HUES64 (cell line): ENCODE measurements at regions not wholly inside any gene's neighbourhood (a gene's known extent, or its start where the extent isn't known, plus 50 kb on each side); places are given as distances from the start of the nearest gene placed in this dataset.
"Not testable (repeated sequence)": the region's sequence is repeated elsewhere in the genome, so short reads cannot be mapped to it uniquely, and the experiment has no call there.

ENCODE experiments used
- H3K27ac ChIP-seq: 2 replicates; pipeline ENCODE4 v1.7.0; 2013; ENCODE audit warnings: low read depth, low read length, inconsistent platforms
- H3K27me3 ChIP-seq: 2 replicates; pipeline ENCODE4 v1.6.1; 2013; ENCODE audit warnings: mild to moderate bottlenecking, low read length; ENCODE audit not compliant: insufficient read depth
- H3K36me3 ChIP-seq: 2 replicates; pipeline ENCODE4 v1.6.1; 2013; ENCODE audit warnings: mild to moderate bottlenecking, low read length; ENCODE audit not compliant: insufficient read depth
- H3K4me1 ChIP-seq: 2 replicates; pipeline ENCODE4 v1.6.1; 2013; ENCODE audit warnings: mild to moderate bottlenecking, low read length, moderate library complexity; ENCODE audit not compliant: insufficient read depth
- H3K4me3 ChIP-seq: 2 replicates; pipeline ENCODE4 v1.5.1; 2013; ENCODE audit warnings: mild to moderate bottlenecking, low read length, moderate library complexity
- H3K9ac ChIP-seq: 2 replicates; pipeline ENCODE4 v1.6.1; 2013; ENCODE audit warnings: mild to moderate bottlenecking, low read depth, low read length
- H3K9me3 ChIP-seq: 2 replicates; pipeline ENCODE4 v1.6.1; 2013; ENCODE audit warnings: low read depth, low read length; ENCODE audit not compliant: insufficient read depth
- WGBS: fragments of 150-250, 120-280 bp; methylation state at CpG from one replicate; pipeline ENCODE4 v1.1.7; 2013; ENCODE audit warnings: missing lambda C conversion rate; 5-methylcytosine and 5-hydroxymethylcytosine counted together

- H3K36me3 ChIP-seq, H3K9ac ChIP-seq, H3K4me3 ChIP-seq, H3K27me3 ChIP-seq, H3K27ac ChIP-seq, H3K9me3 ChIP-seq: not testable (repeated sequence)
- WGBS, result 96% methylated on average over 6 of the region's 6 CpGs
- peaks cover 14% of the 10 kb centered on the region for H3K4me1 ChIP-seq
Measured at GRCh38 chr6:12363277-12363650, 73.1 kb downstream of the EDN1 start.

- no peak overlapping the region for H3K4me3 ChIP-seq
- H3K9ac ChIP-seq, result no peak overlapping the region
- H3K9me3 ChIP-seq, result no peaks in the 10 kb centered on the region
- H3K36me3 ChIP-seq, result no peaks in the 10 kb centered on the region
- 90% methylated on average over 10 of the region's 11 CpGs for WGBS
- no peaks in the 10 kb centered on the region for H3K27me3 ChIP-seq
- peaks cover 14% of the 10 kb centered on the region for H3K4me1 ChIP-seq
- H3K27ac ChIP-seq, result no peak overlapping the region
Measured at GRCh38 chr6:12363651-12364381, 73.7 kb downstream of the EDN1 start.

GRCh38 chr6:12364621-12365020, 74.5 kb downstream of the EDN1 start:
- Histone ChIP-seq H3K9me3 (no peaks in the 10 kb centered on the region), H3K4me1 (peaks cover 15% of the 10 kb centered on the region), H3K27me3 (no peaks in the 10 kb centered on the region), H3K27ac (no peak overlapping the region), H3K36me3 (no peaks in the 10 kb centered on the region), H3K9ac (no peak overlapping the region), H3K4me3 (no peak overlapping the region)
- 100% methylated on average over 1 of the region's 1 CpG for WGBS

- Histone ChIP-seq H3K36me3 (no peaks in the 10 kb centered on the region), H3K27me3 (no peaks in the 10 kb centered on the region), H3K9me3 (no peaks in the 10 kb centered on the region), H3K4me3 (no peak overlapping the region), H3K9ac (no peak overlapping the region), H3K4me1 (peaks cover 18% of the 10 kb centered on the region), H3K27ac (no peak overlapping the region)
- WGBS, result 97% methylated on average over 3 of the region's 5 CpGs
Measured at GRCh38 chr6:12366731-12367130, 76.6 kb downstream of the EDN1 start.

GRCh38 chr6:12367412-12367811, 77.3 kb downstream of the EDN1 start:
- H3K4me1 ChIP-seq, result peaks cover 18% of the 10 kb centered on the region
- no peaks in the 10 kb centered on the region for H3K36me3 ChIP-seq
- whole genome bisulfite sequencing, result 96% methylated on average over 1 of the region's 1 CpG
- no peaks in the 10 kb centered on the region for H3K9me3 ChIP-seq
- H3K27me3 ChIP-seq, result no peaks in the 10 kb centered on the region
- H3K27ac ChIP-seq, result no peak overlapping the region
- no peak overlapping the region for H3K9ac ChIP-seq
- H3K4me3 ChIP-seq, result no peak overlapping the region

GRCh38 chr6:12369355-12369754, 79.2 kb downstream of the EDN1 start:
- Histone ChIP-seq H3K27ac (no peak overlapping the region), H3K9ac (no peak overlapping the region)

GRCh38 chr6:12369781-12370262, 79.7 kb downstream of the EDN1 start:
- no peaks in the 10 kb centered on the region for H3K27me3 ChIP-seq
- no peaks in the 10 kb centered on the region for H3K9me3 ChIP-seq
- no peak overlapping the region for H3K9ac ChIP-seq
- H3K27ac ChIP-seq, result no peak overlapping the region
- no peak overlapping the region for H3K4me3 ChIP-seq
- no peaks in the 10 kb centered on the region for H3K36me3 ChIP-seq
- H3K4me1 ChIP-seq, result peaks cover 18% of the 10 kb centered on the region
- 89% methylated on average over 11 of the region's 11 CpGs for WGBS

More at GRCh38 chr6:12369355-12369754, 79.2 kb downstream of the EDN1 start:
- H3K9me3 ChIP-seq, result no peaks in the 10 kb centered on the region
- WGBS, result 100% methylated on average over 1 of the region's 1 CpG
- H3K4me1 ChIP-seq, result peaks cover 18% of the 10 kb centered on the region
- no peaks in the 10 kb centered on the region for H3K27me3 ChIP-seq
- H3K4me3 ChIP-seq, result no peak overlapping the region
- no peaks in the 10 kb centered on the region for H3K36me3 ChIP-seq

- Histone ChIP-seq H3K9ac (no peak overlapping the region), H3K9me3 (no peaks in the 10 kb centered on the region), H3K27me3 (no peaks in the 10 kb centered on the region), H3K36me3 (no peaks in the 10 kb centered on the region), H3K27ac (no peak overlapping the region), H3K4me3 (no peak overlapping the region), H3K4me1 (peaks cover 7% of the 10 kb centered on the region)
- 100% methylated on average over 1 of the region's 1 CpG for WGBS
Measured at GRCh38 chr6:12371151-12371550, 81.0 kb downstream of the EDN1 start.

GRCh38 chr6:12371641-12372146, 81.5 kb downstream of the EDN1 start:
- no peaks in the 10 kb centered on the region for H3K36me3 ChIP-seq
- H3K4me3 ChIP-seq, result no peak overlapping the region
- H3K27me3 ChIP-seq, result no peaks in the 10 kb centered on the region
- H3K4me1 ChIP-seq, result peaks cover 4% of the 10 kb centered on the region; the same call in 1 of the 2 replicates
- 89% methylated on average over 3 of the region's 3 CpGs for WGBS
- H3K27ac ChIP-seq, result no peak overlapping the region
- H3K9me3 ChIP-seq, result no peaks in the 10 kb centered on the region
- H3K9ac ChIP-seq, result no peak overlapping the region

GRCh38 chr6:12379181-12379580, 89.0 kb downstream of the EDN1 start:
- no peaks in the 10 kb centered on the region for H3K4me1 ChIP-seq
- WGBS, result no CpG with 5 or more reads among the region's 1 CpG
- no peak overlapping the region for H3K9ac ChIP-seq

GRCh38 chr6:12381587-12381986, 91.4 kb downstream of the EDN1 start:
- Histone ChIP-seq H3K27ac (no peak overlapping the region), H3K36me3 (no peaks in the 10 kb centered on the region), H3K27me3 (no peaks in the 10 kb centered on the region), H3K9me3 (0 out of 2 replicates have a peak, but pooled peaks cover 3% of the 10 kb centered on the region), H3K9ac (no peak overlapping the region), H3K4me3 (no peak overlapping the region), H3K4me1 (no peaks in the 10 kb centered on the region)

More at GRCh38 chr6:12379181-12379580, 89.0 kb downstream of the EDN1 start:
- Histone ChIP-seq H3K4me3 (no peak overlapping the region), H3K36me3 (no peaks in the 10 kb centered on the region), H3K27me3 (no peaks in the 10 kb centered on the region), H3K27ac (no peak overlapping the region), H3K9me3 (0 out of 2 replicates have a peak, but pooled peaks cover 3% of the 10 kb centered on the region)
